DOHH2 (cell line): ENCODE measurements at regions not wholly inside any gene's neighbourhood (a gene's known extent, or its start where the extent isn't known, plus 50 kb on each side); places are given as distances from the start of the nearest gene placed in this dataset.

Experiments
- EZH2phosphoT487 ChIP-seq: fragments of 200-600 bp; sonication (generic); IDR thresholded peaks from 2 replicates; pipeline ENCODE4 v1.6.1; 2017; ENCODE audit warnings: borderline replicate concordance, mild to moderate bottlenecking, antibody characterized with exemption, low read length, moderate library complexity, mixed read lengths
- TF ChIP-seq, protein P1 (sequence below): fragments of 200-600 bp; sonication (generic); IDR thresholded peaks from one replicate; pipeline ENCODE4 v1.5.1; 2014; ENCODE audit warnings: antibody characterized with exemption, mild to moderate bottlenecking, low read depth, low read length; ENCODE audit not compliant: poor library complexity, severe bottlenecking

DNA sequence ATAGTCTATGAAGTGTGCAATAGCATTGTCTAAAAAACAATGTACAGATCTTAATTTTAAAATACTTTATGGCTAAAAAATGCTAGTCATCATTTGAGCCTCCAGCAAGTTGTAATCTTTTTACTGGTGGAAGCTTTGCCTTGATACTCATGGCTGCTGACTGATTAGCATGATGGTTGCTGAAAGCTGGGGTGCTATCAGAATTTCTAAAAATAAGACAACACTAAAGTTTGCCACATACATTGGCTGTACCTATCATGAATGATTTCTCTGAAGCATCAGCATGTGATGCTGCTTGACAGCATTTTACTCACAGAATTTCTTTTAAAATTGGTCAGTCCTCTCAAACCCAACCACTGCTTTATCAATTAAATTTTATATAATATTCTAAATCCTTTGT is 101.5 kb upstream of the TMEM168 start:
- TF ChIP-seq, protein P1, sequence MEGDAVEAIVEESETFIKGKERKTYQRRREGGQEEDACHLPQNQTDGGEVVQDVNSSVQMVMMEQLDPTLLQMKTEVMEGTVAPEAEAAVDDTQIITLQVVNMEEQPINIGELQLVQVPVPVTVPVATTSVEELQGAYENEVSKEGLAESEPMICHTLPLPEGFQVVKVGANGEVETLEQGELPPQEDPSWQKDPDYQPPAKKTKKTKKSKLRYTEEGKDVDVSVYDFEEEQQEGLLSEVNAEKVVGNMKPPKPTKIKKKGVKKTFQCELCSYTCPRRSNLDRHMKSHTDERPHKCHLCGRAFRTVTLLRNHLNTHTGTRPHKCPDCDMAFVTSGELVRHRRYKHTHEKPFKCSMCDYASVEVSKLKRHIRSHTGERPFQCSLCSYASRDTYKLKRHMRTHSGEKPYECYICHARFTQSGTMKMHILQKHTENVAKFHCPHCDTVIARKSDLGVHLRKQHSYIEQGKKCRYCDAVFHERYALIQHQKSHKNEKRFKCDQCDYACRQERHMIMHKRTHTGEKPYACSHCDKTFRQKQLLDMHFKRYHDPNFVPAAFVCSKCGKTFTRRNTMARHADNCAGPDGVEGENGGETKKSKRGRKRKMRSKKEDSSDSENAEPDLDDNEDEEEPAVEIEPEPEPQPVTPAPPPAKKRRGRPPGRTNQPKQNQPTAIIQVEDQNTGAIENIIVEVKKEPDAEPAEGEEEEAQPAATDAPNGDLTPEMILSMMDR = no peak
- TF ChIP-seq EZH2phosphoT487 = no peak
